T-cell (primary cell): ENCODE measurements at regions not wholly inside any gene's neighbourhood (a gene's known extent, or its start where the extent isn't known, plus 50 kb on each side); places are given as distances from the start of the nearest gene placed in this dataset.

Experiments used
- ATAC-seq, 4 experiments: fragments of 200-7000 bp in 3 of 4; fragments of 150-1000 bp in 1 of 4; cut with Tn5 transposase; replicated peaks in 1 of 4; 1 replicate in 3 of 4; 2 replicates in 1 of 4; pipeline ENCODE4 v1.10.0; 2021; ENCODE audit warnings: moderate library complexity in 3 of 4, mild to moderate bottlenecking in 2 of 4, moderate number of reproducible peaks in 1 of 4
- CTCF ChIA-PET, 2 donors: fragments of 300-600 bp; sonication (Branson Sonifier 250); formaldehyde crosslinking; loops; one replicate each; lab custom pipeline; 2022; ENCODE audit warnings: antibody characterized with exemption in 2 of 2; lab: Charles Lee
- POLR2A ChIA-PET, 2 donors: fragments of 300-600 bp; sonication (Branson Sonifier 250); formaldehyde crosslinking; loops; one replicate each; lab custom pipeline; 2022; ENCODE audit warnings: antibody characterized with exemption in 2 of 2; lab: Charles Lee
- DNase-seq, 35 experiments: peaks; one replicate each; pipeline versions ENCODE4 v3.0.0 to v3.0.0-alpha.2; 2013 to 2023
- H3K27ac ChIP-seq: one replicate; pipeline ENCODE4 v1.5.1; 2013; ENCODE audit warnings: low read length
- H3K27me3 ChIP-seq, 2 experiments: replicated peaks in 1 of 2; 1 replicate in 1 of 2; 2 replicates in 1 of 2; pipeline versions ENCODE4 v1.6.1 to v1.7.0; 2013; ENCODE audit warnings: low read length in 1 of 2, mixed read lengths in 1 of 2; ENCODE audit not compliant: control insufficient read depth in 2 of 2, insufficient read depth in 2 of 2; ENCODE audit errors: extremely low read depth in 1 of 2
- H3K36me3 ChIP-seq, 2 donors: 1 replicate in 1 of 2; 2 replicates in 1 of 2; pipeline versions ENCODE4 v1.6.1 to v1.7.0; 2013; ENCODE audit warnings: low read length in 1 of 2; ENCODE audit not compliant: control insufficient read depth in 2 of 2, insufficient read depth in 1 of 2; ENCODE audit errors: extremely low read depth in 1 of 2
- H3K4me1 ChIP-seq, 2 experiments: 1 replicate in 1 of 2; 2 replicates in 1 of 2; pipeline versions ENCODE4 v1.6.1 to v1.7.0; 2013; ENCODE audit warnings: low read length in 2 of 2, mixed read lengths in 1 of 2; ENCODE audit not compliant: insufficient read depth in 2 of 2, control insufficient read depth in 1 of 2; ENCODE audit errors: extremely low read depth in 1 of 2
- H3K4me3 ChIP-seq, 2 donors: 1 replicate in 1 of 2; 2 replicates in 1 of 2; pipeline versions ENCODE4 v1.5.1 to v1.7.0; 2013; ENCODE audit warnings: mild to moderate bottlenecking in 2 of 2, low read length in 1 of 2, moderate library complexity in 1 of 2; ENCODE audit not compliant: control insufficient read depth in 1 of 2; ENCODE audit errors: extremely low read depth in 1 of 2
- H3K9me3 ChIP-seq: 2 replicates; pipeline ENCODE4 v1.7.0; 2013
- H3K27ac Mint-ChIP-seq, 2 donors: one replicate each; pipeline ENCODE4 v1.8.0; 2020 to 2021; ENCODE audit warnings: mild to moderate bottlenecking in 2 of 2, mixed read lengths in 2 of 2
- H3K27me3 Mint-ChIP-seq, 2 donors: one replicate each; pipeline ENCODE4 v1.8.0; 2021 to 2022; ENCODE audit warnings: mixed read lengths in 2 of 2
- H3K36me3 Mint-ChIP-seq: one replicate; pipeline ENCODE4 v1.8.0; 2021; ENCODE audit warnings: mixed read lengths
- H3K4me1 Mint-ChIP-seq, 3 donors: one replicate each; pipeline ENCODE4 v1.8.0; 2020 to 2022; ENCODE audit warnings: mixed read lengths in 3 of 3, mild to moderate bottlenecking in 1 of 3
- H3K4me3 Mint-ChIP-seq, 3 donors: one replicate each; pipeline ENCODE4 v1.8.0; 2020 to 2022; ENCODE audit warnings: mild to moderate bottlenecking in 3 of 3, mixed read lengths in 3 of 3, moderate library complexity in 3 of 3
- H3K9me3 Mint-ChIP-seq, 3 donors: one replicate each; pipeline ENCODE4 v1.8.0; 2020 to 2022; ENCODE audit warnings: mixed read lengths in 3 of 3
- WGBS: methylation state at CpG from one replicate; pipeline ENCODE4 v1.1.5; 2013; ENCODE audit warnings: missing lambda C conversion rate; ENCODE audit not compliant: insufficient coverage; 5-methylcytosine and 5-hydroxymethylcytosine counted together

DNA sequence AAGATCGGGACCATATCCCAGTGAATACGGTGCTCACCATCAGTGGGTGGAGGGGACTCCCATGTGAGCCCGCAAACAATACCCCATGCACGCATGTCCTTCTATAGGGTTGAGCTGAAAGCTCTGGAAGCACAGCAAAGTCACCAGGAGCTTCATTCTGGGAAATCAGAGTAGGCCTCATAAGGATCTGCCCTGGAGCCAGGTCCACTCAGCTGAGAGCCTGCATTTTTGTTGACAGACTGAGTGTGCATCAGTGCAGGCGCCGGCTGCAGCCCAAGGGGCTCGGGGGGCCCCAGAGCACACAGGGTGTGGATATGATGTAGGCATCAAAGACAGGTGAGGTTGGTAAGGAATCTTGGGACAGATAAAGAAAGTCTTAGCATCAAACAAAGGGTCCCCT, 79.8 kb upstream of the CD93 start:
- Mint-ChIP-seq H3K36me3 (no peaks in the 10 kb centered on the region), H3K27ac (no peak overlapping the region), H3K9me3 (no peaks in the 10 kb centered on the region), H3K4me3 (no peak overlapping the region), H3K27me3 (no peaks in the 10 kb centered on the region), H3K4me1 (no peaks in the 10 kb centered on the region)
- H3K4me3 ChIP-seq, result no peak overlapping the region
- H3K36me3 ChIP-seq, result no peaks in the 10 kb centered on the region
- POLR2A ChIA-PET, result interaction anchor here in 1 of 2 donors (0.6 kb wide), 1 partner anchor 22 kb away, joined by 3 read pairs; no protein-coding TSS in a partner anchor
- CTCF ChIA-PET, result interaction anchor here in 1 of 2 donors (0.7 kb wide), 1 partner anchor 9 kb away, joined by 3 read pairs; no protein-coding TSS in a partner anchor
- no peak for DNase-seq
- WGBS, result 91% methylated on average over 7 of the region's 7 CpGs
- no peak overlapping the region for H3K27ac ChIP-seq
- H3K27me3 ChIP-seq, result peaks cover 0 to 23% of the 10 kb centered on the region in 2 experiments
- ATAC-seq, result no peak
- H3K4me1 ChIP-seq, result peaks cover 0 to 3% of the 10 kb centered on the region in 2 experiments
- no peaks in the 10 kb centered on the region for H3K9me3 ChIP-seq

DNA sequence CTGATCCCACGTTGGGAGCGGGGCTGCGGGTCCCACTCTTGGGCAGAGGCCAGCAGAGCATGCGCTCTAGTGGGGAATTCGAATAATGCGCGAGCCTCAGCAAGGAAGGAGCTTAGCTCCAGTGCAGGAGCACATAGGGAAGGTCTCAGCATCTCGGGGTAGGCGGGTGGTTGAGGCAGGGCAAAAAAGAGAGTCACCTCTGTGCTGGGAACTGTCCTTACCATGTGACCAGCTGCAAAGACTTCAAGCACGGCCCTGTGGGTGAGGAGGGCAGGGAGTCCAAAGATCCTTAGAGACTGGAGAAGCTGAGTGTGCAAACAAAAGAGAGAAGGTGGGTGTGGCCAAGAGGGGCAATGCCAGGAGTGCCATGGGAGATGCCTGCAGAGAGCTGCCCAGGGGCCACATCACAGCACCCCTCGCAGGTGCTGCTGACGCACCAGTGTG, 79.2 kb upstream of the CD93 start:
- Histone ChIP-seq H3K4me3 (no peak overlapping the region), H3K9me3 (no peaks in the 10 kb centered on the region), H3K36me3 (no peaks in the 10 kb centered on the region), H3K27me3 (peaks cover 0 to 26% of the 10 kb centered on the region in 2 experiments), H3K27ac (no peak overlapping the region), H3K4me1 (peaks cover 3 to 6% of the 10 kb centered on the region in 2 experiments)
- Mint-ChIP-seq H3K36me3 (no peaks in the 10 kb centered on the region), H3K4me1 (peaks cover 2 to 4% (median 3%) of the 10 kb centered on the region in 3 donors), H3K4me3 (no peak overlapping the region), H3K9me3 (no peaks in the 10 kb centered on the region), H3K27me3 (no peaks in the 10 kb centered on the region), H3K27ac (no peak overlapping the region)
- POLR2A ChIA-PET, result interaction anchor here in 1 of 2 donors (0.6 kb wide), 1 partner anchor 21 kb away, joined by 3 read pairs; no protein-coding TSS in a partner anchor
- DNase-seq, result no peak
- CTCF ChIA-PET, result no interaction called here
- no peak for ATAC-seq
- 73% methylated on average over 11 of the region's 12 CpGs for WGBS

DNA sequence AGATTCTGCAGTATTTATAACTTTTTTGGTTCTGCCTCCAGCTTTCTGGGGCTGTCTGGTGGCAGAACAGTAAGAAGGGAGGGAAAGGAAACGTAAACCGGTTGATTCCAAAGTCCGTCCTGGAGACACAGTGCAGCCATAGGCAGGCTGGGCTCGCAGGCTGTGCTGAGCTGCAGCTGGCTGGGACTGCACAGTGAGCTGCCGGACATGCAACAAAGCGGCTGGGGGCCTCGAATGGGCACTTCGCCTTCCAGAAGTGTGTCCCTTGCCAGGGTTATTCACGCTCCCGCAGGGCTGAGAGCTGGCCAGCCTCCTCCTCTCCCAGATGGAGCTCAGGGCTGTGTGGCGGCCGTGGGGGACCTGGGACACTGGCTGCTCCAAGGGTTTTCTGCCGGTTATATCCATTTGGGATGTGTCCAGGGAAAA, 78.1 kb upstream of the CD93 start:
- H3K36me3 Mint-ChIP-seq, result no peaks in the 10 kb centered on the region
- ATAC-seq, result no peak
- H3K27me3 Mint-ChIP-seq, result no peaks in the 10 kb centered on the region
- no peaks in the 10 kb centered on the region for H3K9me3 Mint-ChIP-seq
- H3K27ac ChIP-seq, result no peak overlapping the region
- H3K4me1 ChIP-seq, result peaks cover 8 to 11% of the 10 kb centered on the region in 2 experiments
- no peaks in the 10 kb centered on the region for H3K36me3 ChIP-seq
- no peak overlapping the region for H3K4me3 ChIP-seq
- ChIA-PET CTCF (no interaction called here), POLR2A (no interaction called here)
- peaks cover 0 to 26% of the 10 kb centered on the region in 2 experiments for H3K27me3 ChIP-seq
- WGBS, result 79% methylated on average over 13 of the region's 13 CpGs
- DNase-seq, result no peak
- peaks cover 10 to 15% (median 11%) of the 10 kb centered on the region in 3 donors for H3K4me1 Mint-ChIP-seq
- H3K9me3 ChIP-seq, result no peaks in the 10 kb centered on the region
- H3K27ac Mint-ChIP-seq, result no peak overlapping the region
- H3K4me3 Mint-ChIP-seq, result no peak overlapping the region

DNA sequence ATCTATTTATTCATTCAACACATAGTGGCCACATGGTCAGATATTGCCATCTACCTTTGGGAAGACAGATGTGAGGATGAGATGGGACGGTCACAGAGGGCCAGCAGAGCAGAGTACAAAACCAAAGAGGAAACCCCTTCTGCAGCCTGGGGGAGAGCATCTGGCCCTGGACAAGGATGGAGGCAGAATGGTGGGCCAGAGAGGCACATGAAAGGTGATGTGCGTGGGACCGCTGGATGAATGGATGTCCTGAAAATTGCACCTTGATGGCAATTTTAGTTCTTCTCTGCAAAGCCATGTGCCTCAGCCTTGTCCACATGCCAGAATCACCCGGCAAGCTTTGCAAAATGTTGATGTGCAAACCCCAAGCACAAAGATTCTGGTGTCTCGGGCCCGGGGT, 77.4 kb upstream of the CD93 start:
- Histone ChIP-seq H3K36me3 (no peaks in the 10 kb centered on the region), H3K4me3 (no peak overlapping the region), H3K27me3 (peaks cover 0 to 26% of the 10 kb centered on the region in 2 experiments), H3K4me1 (peaks cover 11% of the 10 kb centered on the region in 2 experiments), H3K9me3 (no peaks in the 10 kb centered on the region), H3K27ac (no peak overlapping the region)
- Mint-ChIP-seq H3K9me3 (no peaks in the 10 kb centered on the region), H3K36me3 (no peaks in the 10 kb centered on the region), H3K4me3 (no peak overlapping the region), H3K27ac (no peak overlapping the region), H3K4me1 (peaks cover 12 to 18% (median 14%) of the 10 kb centered on the region in 3 donors), H3K27me3 (no peaks in the 10 kb centered on the region)
- ChIA-PET CTCF (no interaction called here), POLR2A (no interaction called here)
- ATAC-seq (no peak), DNase-seq (no peak)
- WGBS, result 93% methylated on average over 5 of the region's 6 CpGs

DNA sequence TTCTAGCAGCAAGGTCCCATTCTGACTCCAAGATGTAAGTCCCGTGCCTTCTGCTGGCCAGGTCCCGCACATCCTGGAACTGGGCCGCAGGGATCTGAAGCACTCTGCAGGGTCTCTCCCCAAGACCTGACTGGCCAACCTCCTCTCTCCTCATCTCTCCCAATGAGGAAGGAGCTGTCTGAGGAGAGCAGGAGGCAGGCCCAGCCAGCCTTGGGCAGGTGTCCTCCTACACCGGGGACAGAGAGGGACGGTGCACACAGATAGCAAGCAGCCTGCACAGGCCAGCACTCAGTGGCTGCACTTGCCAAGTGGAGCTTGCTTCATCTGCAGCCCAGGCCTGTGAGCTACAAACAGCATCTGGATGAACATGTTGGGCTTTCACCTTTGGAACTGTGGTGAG, 76.8 kb upstream of the CD93 start:
- DNase-seq (no peak), ATAC-seq (no peak)
- CTCF ChIA-PET, result no interaction called here
- H3K4me1 Mint-ChIP-seq, result peaks cover 12 to 18% (median 14%) of the 10 kb centered on the region in 3 donors
- no peak overlapping the region for H3K27ac Mint-ChIP-seq
- H3K36me3 Mint-ChIP-seq, result no peaks in the 10 kb centered on the region
- H3K9me3 Mint-ChIP-seq, result no peaks in the 10 kb centered on the region
- Histone ChIP-seq H3K4me1 (peaks cover 11% of the 10 kb centered on the region in 2 experiments), H3K27ac (no peak overlapping the region), H3K36me3 (no peaks in the 10 kb centered on the region), H3K9me3 (no peaks in the 10 kb centered on the region), H3K27me3 (peaks cover 0 to 26% of the 10 kb centered on the region in 2 experiments), H3K4me3 (no peak overlapping the region)
- WGBS, result 92% methylated on average over 2 of the region's 5 CpGs
- POLR2A ChIA-PET, result no interaction called here
- H3K27me3 Mint-ChIP-seq, result no peaks in the 10 kb centered on the region
- H3K4me3 Mint-ChIP-seq, result no peak overlapping the region

DNA sequence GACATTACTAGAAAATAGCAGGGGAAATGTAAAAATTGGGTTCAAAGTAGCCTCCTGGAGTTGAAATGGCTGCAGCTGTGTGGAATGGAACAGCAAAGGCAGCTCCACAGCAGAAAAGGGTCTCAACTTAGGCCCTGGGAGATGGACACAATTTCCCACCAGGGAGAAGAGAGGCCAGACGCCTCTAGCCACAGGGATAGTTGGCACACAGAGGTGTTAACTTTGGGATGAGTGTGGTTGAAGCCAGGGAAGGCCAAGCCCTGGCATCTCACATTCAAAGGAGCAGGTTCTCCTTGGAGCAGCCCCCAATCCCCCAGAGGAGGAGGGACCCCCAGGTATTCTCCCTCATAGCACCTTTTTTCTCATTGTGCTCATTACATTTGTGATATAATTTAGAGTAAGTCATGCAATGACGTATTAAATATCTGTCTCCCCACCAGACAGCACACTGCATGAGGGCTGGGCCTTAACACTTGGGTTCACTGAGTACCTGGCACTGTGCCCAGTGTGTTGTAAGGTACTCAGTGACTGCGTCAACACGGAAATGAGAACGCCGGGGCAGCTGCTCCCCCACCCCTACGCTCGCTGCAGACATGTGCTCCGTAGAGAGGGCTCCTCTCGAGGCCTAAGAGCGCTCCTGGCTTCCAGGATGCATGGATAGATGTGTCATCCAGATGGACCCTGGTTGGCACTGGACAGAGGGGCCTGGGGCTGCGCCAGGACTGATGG, 76.0 kb upstream of the CD93 start:
- DNase-seq, result peak in 12 of 35 experiments; percentile 1 to 44 (median 15)
- H3K4me1 Mint-ChIP-seq, result peaks cover 12 to 18% (median 14%) of the 10 kb centered on the region in 3 donors

More for the DNA sequence above, 76.0 kb upstream of the CD93 start:
- Histone ChIP-seq H3K9me3 (no peaks in the 10 kb centered on the region), H3K4me1 (peaks cover 11% of the 10 kb centered on the region in 2 experiments), H3K36me3 (no peaks in the 10 kb centered on the region), H3K4me3 (no peak overlapping the region), H3K27ac (no peak overlapping the region), H3K27me3 (peaks cover 0 to 26% of the 10 kb centered on the region in 2 experiments)
- no peak overlapping the region for H3K27ac Mint-ChIP-seq
- no peak overlapping the region for H3K4me3 Mint-ChIP-seq
- WGBS, result 91% methylated on average over 10 of the region's 12 CpGs
- no peaks in the 10 kb centered on the region for H3K36me3 Mint-ChIP-seq
- CTCF ChIA-PET, result no interaction called here
- no peak for ATAC-seq
- H3K9me3 Mint-ChIP-seq, result no peaks in the 10 kb centered on the region
- H3K27me3 Mint-ChIP-seq, result peaks cover 0 to 2% of the 10 kb centered on the region in 2 donors
- POLR2A ChIA-PET, result no interaction called here
